SH-SY5Y (cell line): ENCODE measurements at regions not wholly inside any gene's neighbourhood (a gene's known extent, or its start where the extent isn't known, plus 50 kb on each side); places are given as distances from the start of the nearest gene placed in this dataset.

Experiments
- GATA2 ChIP-seq: IDR thresholded peaks from 2 replicates; pipeline ENCODE4 v1.6.1; 2011; ENCODE audit warnings: mild to moderate bottlenecking, low read depth, low read length
- GATA3 ChIP-seq: IDR thresholded peaks from 2 replicates; pipeline ENCODE4 v1.6.1; 2011; ENCODE audit warnings: low read depth, mild to moderate bottlenecking, low read length, moderate library complexity

DNA sequence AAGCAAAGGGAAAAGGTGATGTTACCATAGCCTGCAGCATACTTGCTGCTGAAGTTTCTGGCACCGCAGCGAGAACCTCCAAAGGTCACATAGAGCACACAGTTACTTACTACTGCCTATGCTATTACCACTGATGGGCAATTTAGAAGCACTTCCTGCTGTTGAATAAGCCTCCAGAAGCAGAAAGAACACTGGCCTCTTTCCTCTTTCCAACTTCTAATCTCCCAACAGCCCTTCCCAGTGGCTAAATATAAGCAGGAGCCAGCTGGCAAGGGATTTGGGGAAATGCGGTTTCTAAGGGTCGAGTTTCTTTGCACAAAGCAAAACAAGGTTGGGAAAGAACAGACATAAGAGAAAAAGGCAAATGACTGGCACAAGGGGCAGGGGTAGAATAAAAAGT, 669.2 kb upstream of the ACO1 start:
- TF ChIP-seq GATA2 (no peak), GATA3 (no peak)
